Stimulated activated CD8-positive, alpha-beta memory T cell treated with anti-CD3 and anti-CD28 coated beads, Interleukin-15, amount 100 ng/mL, for 24 hours (primary cell): ENCODE measurements at regions not wholly inside any gene's neighbourhood (a gene's known extent, or its start where the extent isn't known, plus 50 kb on each side); places are given as distances from the start of the nearest gene placed in this dataset.

Source experiments
- DNase-seq: peaks from one replicate; pipeline ENCODE4 v3.0.0-alpha.2; 2020; ENCODE audit warnings: low read depth

DNA sequence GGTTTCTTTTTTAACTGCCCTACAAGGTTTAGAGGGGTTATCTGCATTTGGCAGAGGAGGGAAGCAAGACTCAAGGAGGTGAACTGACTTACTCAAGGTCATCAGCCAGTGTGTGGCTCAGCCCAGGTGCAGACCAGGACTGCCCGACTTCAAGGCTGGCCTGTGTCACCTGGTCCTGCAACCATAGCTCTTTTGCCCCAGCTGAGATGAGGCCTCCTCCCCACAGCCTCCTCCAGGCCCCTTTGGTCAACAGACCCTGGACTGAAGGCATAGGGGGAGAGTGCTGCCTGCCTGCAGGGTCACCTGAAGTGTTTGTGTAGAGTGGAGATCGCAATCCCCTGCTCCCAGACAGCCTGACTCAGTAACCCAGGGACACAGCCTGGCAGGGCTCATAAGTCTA, 168.5 kb upstream of the GLI2 start:
- no peak for DNase-seq

DNA sequence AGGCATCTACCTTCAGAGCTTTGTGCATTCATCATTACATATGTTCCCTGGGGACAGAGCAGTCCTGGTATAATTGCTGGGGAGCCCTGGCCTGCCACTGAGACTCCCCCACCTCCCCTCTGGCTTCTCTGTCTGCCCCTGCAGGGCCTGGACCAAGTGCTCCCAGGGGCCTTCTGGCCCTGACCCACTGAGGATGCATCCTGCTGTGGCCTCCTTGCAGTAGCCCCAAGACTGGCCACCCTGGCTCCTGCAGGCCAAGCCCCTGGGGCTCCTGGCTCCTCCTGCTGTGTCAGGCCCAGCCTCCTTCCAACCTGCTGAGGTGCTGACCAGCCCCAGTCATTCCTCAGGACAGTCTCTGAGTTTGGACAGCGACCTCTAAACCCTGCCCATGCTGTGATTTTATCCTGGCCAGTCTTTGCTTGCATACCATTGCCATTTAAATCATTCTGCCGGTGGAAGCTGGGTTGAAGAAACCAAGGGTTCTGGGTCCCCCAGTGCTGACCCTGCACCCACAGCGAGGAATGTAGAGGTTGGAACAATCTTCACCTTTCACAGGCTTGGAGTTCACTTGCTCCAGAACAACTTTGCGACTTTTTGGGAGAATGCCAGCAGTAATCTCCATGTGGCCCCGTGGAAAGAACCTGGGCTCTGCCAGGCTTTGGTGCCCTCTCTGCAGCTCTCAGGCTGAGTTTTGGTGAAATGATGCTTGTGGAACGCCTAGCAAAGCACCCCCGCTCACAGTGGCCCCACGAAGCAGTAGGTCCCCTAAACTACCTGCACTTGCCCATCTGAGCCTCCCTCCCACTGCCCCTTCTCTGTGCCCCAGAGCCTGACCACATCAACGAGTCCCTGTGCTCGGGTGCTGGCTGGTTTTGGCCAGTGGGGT, 167.3 kb upstream of the GLI2 start:
- DNase-seq: no peak

DNA sequence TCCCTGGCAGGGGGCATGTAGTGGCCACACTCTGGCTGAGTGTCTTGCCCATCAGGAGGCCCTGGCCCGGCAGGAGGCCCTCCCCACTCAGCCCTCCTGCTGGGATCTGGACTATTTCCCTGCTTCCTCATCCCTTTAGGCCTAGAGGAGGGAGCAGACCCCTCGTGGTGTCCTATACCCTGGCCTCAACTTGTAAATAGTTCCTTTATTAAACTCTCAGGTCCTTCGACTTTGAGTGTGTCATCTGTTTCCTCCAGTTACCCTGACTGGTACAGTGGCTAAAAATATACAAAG, 166.7 kb upstream of the GLI2 start:
- no peak for DNase-seq

DNA sequence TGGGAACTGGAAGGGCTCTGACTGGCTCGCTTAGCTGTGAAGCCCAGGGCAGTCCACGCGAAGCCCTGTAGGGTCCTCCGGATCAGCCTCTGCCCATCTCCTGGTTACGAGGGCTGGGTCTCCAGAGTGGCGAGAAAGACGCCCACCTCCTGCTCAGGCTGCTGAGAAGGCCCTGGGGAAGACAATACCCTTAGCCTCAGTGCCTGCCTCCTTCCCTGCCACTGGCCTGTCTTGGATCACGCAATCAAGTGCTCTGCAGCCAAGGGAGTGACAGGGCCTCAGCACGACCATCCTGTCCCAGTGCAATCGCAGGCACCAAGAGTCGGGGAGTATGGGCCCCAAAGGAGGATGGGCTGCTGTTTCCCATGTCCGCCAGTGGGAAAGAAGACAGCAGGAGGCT, 165.7 kb upstream of the GLI2 start:
- no peak for DNase-seq

DNA sequence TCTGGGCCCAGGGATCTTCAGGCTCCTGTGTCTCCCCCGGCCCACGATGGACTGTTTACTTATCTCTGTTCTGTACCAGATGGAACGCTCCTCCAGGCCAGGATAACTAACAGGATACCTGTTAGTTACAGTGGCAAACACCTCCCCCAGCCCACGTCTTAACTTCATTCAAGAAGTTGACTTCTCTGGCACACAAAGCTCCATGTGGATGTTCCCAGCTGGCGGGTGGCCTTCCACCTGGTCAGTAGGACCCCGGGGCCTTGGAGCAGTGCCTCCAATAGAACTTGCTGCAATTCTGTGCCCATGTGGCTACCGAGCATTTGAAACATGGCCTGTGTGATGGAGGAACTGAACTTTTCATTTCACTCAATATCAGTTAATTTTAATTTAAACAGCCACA, 165.1 kb upstream of the GLI2 start:
- DNase-seq: no peak

DNA sequence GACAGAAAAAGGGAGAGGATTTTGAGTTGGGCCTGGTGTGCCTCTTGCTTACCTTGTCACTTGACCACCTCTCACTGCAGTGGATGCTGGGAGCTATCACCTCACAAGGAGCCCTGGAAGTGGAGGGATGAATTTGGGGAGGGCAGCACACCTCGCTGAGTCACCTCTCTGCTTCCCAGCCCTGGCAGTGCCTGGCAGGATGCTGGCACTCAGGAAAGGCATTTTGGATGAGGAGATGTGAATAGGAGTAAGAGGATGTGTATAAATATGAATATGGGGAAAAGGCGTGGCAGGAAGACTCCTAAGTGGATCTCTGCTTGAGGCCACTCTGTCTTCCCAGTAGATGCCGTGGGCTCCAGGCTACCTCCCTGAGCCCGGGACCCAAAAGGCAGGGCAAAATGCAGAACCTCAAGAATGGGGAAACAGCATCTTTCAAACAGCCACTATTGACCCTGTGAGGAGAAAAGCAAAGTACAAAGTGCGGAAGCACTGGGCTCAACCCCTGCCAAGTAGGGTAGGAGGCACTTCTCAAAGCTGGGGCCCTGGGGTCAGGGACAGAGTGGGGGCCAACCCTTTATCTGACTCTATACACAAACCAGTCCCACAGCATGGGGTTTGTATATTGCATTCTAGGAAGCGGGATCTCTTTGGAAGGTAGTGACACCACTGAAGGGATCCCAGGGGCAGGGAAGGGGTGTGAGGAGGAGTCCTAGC, 164.5 kb upstream of the GLI2 start:
- no peak for DNase-seq

DNA sequence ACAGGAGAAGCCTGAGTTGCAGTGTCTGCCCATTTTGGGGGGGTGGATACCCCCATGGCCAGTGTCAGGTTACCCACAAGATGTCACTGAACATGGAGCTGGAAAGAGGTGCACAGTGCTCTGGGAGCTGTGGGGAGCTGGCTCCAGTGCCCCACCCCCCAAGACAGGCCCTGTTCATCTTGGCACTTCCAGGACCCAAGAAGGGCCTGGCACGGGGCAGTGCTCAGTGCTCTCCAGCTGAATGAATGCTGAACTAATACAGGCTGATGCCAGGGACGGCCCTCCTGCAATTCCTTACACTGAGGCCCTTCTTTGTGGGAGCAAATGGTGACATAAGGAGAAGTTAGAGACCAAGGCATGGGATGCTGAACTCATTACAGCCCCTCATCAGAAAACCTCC, 163.4 kb upstream of the GLI2 start:
- DNase-seq: no peak

DNA sequence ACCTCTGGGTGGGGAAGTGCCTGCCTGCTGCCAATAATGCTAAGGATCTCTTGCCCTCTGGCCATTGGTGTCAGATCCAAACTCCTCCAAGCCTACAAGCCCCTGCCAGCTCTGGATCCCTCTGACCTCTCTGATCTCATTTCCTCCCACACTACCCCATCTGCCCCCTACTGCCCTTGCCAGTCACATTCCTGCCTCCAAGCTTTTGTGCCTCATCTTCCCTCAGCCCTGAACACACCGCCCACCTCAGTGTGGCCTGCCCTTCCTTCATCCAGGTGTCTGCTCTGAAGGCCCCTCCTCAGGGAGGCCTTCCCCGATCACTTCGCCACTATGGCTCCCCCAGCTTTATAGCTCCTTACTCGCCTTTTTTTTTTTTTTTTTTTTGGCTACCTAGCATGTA, 161.0 kb upstream of the GLI2 start:
- no peak for DNase-seq

DNA sequence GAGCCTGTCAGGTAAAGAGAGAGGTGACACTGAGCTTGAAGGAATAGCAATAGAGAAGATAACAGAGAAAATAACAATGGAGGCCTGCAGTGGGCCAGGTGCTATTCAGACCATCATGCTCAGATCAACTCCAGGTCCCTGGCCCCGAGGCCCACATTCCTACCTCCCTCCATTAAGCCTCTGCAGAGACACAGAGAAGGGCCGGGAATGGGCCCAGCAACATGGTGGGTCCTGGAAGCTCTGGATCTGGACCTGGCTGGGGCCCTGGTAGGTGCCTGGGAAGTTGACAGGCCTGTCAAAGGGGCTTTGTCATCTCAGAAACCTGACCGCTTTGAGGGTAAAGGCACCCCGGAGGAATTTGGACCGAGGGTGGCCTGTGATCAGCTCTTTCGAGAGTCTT, 159.7 kb upstream of the GLI2 start:
- no peak for DNase-seq

DNA sequence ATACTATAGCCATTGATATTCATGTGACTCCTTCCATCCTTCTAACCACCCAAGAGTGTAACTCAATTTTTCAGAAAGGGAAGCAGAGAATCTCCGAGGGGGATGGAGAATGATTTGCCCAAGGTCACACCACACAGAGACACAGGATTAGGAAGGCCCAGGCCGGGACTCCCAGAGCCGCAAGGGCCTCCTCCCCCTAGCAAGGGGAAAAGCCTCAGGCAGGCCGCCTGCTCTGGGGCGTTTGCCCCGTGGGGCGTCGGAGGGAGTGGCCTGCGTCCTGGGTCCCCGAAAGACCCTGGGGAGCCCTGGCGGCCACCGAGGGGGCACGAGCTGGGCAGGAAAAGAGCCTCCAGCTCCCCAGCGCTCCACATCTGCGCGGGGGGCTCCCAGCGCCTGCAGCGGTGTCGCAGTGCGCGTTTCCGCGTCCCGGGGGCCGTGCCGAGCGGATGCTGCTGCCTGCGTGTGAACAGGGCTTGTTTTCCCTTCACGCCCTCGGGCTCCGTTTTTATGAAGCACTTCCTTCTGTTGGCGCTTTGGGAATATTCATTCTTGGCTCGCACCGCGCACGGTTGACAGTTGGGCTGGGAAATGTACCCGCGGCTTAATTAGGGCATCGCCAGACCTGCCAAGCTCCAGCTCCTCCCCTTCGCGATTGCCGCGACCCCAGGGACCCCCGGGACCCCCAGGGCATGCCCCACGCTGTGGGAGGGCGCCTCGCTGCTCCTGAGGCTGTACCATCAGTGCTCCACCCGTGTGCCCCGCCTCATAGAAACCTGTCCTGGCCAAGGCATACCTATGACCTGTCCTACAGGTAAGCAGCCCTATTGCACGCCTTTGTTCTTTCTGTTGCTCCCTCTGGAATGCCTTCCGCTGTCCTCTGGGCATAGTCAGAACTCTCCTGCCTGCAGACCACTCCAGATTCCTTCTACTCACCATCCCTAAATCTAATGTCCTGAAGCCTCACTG, 158.9 kb upstream of the GLI2 start:
- DNase-seq: no peak

DNA sequence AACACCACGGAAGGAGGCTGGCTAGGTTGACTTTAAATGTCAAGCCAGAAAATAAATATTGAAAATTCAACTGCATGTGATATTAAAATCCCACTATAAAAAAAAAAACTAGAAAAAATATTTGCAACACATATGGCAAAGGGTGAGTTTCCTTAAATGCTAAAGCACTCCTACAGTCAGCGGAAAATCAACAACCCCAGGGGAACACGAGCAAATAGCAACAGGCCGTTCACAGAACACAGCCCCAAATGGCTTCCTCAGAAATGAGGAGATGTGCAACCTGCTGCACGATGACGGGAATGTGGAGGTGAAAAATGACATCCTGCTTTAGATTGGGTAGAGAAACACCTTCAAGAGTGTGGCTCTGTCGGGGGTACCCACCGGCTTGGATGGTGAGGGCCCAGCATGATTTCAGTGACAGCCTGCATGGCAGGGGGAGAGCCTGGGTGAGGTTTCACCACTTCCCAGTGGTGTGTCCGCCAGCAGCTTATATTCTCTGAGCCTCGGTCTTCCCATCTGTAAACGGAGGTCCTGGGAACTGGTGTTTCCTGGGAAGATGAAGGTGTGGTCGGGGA, 157.9 kb upstream of the GLI2 start:
- DNase-seq: no peak

DNA sequence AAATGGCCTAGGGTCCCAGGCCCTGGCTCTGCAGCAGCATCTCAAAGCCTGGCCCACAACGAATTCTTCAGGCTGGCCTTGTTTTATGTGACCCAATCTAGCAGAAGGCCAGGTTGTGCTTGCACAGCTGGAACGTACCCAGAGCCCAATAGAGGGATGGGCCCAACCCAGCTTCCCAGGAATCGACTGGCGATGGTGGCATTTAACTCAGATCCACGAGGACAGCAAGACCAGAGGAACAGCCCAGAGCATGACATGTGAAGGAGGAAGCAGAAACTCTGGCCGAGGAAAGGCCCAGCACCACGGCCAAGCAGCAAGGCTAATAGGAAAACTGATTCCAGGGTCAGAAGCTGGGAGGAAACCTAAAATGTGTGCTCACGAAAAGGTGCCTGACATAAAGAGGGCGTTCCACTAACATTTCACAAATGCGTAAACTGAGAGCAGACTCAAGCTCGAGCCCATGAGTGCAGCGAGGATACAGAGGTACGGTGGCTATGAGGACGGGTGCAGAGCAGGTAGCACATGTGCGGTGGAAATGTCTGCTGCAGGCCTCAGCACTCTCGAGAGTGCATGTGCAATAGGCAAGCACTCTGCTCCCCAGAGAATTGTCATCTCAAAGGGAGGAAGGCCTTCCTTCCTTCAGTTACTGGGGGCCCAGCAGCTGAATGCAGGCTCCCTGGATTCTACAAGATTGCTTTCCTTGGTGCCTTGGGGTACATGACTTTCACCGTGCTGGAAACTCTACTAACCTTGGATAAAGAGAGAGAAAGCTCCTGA, 156.9 kb upstream of the GLI2 start:
- DNase-seq: no peak

DNA sequence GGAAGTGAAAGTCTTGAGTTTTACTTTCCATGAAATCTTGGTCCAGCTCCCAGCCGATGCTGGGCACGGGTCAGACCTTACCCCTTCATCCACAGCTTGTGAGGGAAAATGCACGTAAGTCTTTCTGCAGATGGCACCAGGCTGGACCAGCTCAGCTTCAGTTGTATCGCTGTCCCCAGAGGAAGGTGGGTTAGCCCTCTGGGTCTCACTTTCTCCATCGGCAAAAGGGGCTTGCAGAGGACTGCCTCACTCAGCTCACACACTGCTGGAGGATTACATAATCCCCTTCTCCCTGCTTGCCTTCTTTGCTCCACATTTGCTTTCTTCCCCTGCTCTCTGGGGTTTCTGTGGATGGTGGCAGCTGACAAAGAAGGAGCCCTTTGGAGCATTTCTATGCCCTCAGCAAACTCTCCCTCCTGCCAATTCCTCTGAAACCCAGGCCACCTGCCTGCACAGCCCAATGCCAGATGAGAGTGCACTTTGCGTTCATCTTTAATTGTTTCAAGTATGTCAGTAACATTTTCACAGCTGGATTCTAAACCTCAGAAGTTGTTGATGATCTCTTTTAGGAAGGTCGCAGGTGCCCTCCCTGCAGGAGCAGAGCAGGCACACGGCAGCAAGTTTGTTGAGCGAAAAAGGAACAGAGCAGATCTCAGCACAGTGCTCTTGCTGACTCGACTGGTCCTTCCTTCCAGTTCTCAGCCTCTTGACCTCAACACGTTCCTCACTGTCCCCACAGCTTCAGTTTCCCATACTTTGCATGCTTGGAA, 155.6 kb upstream of the GLI2 start:
- DNase-seq: no peak

DNA sequence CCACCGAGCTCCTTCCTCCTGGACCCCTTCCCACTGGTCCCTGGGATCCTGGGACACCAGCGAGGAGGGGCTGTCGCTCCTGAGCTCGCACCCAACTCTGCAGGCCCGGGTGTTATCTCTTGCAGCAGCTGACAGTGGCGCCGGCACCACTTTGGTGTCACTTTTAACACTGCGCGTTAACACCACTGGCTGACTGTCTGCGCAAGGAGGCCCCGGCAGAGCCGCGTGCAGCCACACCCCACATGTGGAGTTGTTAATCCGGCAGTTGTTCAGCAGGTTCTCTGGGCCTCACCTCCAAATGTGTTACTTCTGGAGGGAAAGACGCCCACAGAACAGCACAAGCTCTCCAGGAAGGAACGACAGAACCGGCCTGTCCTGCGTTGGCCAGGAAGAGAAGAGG, 155.0 kb upstream of the GLI2 start:
- no peak for DNase-seq

DNA sequence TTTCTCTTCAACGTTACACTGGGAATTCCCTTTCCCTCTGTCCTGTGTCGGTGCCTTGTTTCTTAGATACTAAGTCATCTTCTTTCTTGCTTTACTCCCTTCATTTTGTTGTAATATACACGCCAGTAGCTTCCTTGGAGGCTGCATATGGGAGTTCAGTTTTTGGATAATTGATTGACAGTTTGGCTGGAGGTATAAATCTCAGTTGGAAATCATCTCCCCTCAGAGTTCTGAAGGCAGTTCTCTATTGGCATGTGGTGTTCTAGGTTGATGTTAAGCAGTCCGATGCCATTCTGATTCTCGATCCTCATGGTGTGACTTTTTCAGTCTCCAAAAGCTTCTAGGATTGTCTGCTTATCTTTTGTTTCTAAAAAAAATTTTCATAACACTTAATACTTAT, 152.5 kb upstream of the GLI2 start:
- DNase-seq: no peak

DNA sequence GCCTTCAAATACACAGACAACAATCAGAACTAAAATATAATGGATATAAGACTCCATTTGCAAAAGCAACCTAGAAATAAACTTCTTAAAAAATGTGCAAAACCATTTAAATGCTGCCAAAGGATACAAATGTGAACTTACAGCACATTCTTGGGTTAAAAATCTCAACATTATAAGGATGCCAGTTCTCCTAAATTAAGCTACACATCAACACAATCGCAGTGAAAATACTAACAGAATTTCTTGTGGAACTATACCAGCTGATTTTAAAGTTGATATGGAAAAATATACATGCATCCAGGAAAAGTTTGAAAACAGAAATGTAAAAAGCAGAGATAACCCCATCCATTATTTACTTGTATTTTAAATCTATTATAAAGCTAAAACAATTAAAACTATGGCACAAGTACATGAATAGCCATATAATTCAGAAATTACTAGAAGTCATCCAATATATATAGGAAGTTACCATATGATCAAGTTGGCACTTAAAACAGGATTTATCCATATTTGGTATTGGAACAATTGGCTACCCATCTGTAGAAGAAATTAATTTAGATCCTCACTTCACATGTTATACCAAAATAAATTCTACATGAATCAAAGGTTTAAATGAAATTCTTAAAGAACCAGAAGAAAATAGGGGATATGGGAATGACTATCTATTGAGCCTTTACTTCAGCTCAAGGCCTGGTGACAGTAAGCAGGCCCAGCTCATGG, 151.7 kb upstream of the GLI2 start:
- DNase-seq: no peak

DNA sequence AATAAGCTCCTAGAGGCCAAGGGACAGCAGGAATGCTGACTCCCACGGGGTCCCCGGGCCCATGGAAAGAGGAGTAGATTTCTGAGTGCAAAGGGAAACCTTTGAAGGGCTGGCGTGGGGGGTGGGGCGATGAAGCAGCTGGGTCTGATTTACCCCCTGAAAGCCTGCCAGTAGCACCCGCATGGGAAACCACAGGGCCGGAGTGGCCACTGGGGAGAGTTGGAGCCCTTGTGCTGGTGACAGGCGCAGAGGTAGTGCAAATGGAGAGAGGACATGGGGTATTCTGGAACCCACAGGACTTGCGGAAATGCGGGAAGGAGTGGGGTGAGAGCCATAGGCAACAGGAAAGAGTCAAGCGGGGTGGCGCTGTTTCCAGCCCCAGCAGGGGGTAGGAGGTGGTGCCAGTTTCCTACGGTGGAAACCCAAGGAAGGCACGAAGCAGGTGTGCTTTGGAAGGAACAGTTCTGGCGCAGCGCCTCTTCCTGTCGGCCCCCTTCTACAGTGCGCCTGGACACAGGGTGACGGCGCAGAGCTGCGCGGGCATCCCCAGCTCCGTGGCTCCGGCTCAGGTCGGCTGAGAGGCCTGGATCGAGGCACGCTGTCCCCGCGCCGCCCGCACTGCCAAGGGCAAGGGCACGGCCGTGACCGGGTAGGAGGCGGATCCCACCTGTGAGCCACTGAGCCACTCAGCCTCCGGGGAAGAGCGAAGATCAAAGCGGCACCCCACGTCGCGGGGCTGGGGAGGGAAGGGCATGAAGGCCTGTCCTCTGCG, 149.0 kb upstream of the GLI2 start:
- DNase-seq: no peak

DNA sequence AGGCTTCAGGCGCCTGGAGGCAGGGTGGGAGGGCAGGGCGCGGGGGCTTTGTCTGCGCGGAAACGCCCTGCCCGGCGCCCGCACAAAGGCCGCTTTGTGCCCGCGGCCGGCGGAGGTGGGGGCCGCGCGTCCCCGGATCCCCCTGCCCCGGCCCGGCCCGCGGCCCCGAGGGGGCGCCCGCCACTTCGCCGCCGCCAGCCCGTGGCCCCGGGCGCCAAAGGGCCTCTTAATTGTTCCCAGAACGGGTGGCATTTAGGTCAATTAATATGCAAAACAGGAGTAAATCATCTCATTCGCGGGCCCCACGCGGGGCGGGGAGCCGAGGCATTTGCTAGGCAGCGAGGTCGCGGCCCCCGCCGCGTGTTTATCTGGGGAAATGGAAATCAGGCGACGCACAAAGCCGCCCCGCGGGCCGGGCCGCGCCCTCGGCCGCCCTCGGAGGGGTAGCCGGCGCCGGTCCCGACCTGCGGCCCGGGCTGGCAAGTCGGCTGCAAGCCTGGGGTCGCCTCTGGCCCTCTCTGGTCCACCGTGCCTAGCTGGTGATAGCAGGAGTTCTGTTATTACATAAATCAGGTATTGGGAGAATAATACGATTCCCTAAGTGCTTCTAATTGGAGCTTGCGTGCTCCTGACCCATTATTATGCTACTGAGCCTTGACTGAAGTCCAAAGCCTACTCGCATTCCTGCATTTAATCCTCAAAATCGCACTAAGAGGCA, 148.2 kb upstream of the GLI2 start:
- no peak for DNase-seq

DNA sequence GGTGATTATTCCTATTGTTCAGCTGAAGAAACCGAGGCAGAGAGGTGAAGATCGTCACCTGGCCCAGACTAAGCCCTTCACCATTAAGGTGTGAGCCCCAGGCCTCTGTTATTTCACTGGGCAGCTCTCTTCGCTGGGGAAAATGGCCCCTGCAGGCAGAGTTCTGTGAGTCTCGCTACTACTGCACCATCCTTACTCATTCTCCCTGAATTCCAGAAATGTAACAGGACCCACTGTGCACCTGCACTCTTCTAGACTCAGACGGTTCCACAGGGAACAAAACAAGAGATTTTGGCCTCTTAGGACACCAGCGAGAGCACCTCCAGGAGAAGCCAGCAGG, 147.7 kb upstream of the GLI2 start:
- no peak for DNase-seq
